CD14-positive monocyte (primary cell): ENCODE measurements at regions not wholly inside any gene's neighbourhood (a gene's known extent, or its start where the extent isn't known, plus 50 kb on each side); places are given as distances from the start of the nearest gene placed in this dataset.
A peak's percentile ranks its signal among the peaks of the same experiment; 100 is the strongest.

Source experiments
- DNase-seq, 3 donors: peaks; one replicate each; pipeline ENCODE4 v3.0.0-alpha.2; 2011 to 2022
- H2AFZ ChIP-seq: 2 replicates; pipeline ENCODE4 v1.6.0; 2012; ENCODE audit warnings: mild to moderate bottlenecking, low read depth, low read length, inconsistent platforms; ENCODE audit not compliant: insufficient read depth, poor library complexity, severe bottlenecking
- H3K27ac ChIP-seq, 2 donors: 1 replicate in 1 of 2; 2 replicates in 1 of 2; pipeline ENCODE4 v1.5.1; 2012 to 2013; ENCODE audit warnings: low read length in 2 of 2, control low read depth in 1 of 2, inconsistent platforms in 1 of 2, low read depth in 1 of 2, mild to moderate bottlenecking in 1 of 2
- H3K27me3 ChIP-seq, 2 donors: one replicate each; pipeline versions ENCODE4 v1.6.0 to v1.6.1; 2011 to 2013; ENCODE audit warnings: low read length in 2 of 2; ENCODE audit not compliant: control insufficient read depth in 2 of 2, insufficient read depth in 2 of 2
- H3K36me3 ChIP-seq, 2 donors: replicated peaks in 1 of 2; 1 replicate in 1 of 2; 2 replicates in 1 of 2; pipeline versions ENCODE4 v1.5.1 to v1.6.1; 2012 to 2013; ENCODE audit warnings: low read length in 2 of 2, control low read depth in 1 of 2, inconsistent platforms in 1 of 2, mild to moderate bottlenecking in 1 of 2; ENCODE audit not compliant: insufficient read depth in 2 of 2, control insufficient read depth in 1 of 2
- H3K4me1 ChIP-seq, 2 donors: 1 replicate in 1 of 2; 2 replicates in 1 of 2; pipeline versions ENCODE4 v1.5.1 to v1.6.1; 2012 to 2013; ENCODE audit warnings: low read length in 2 of 2, control low read depth in 1 of 2, inconsistent platforms in 1 of 2, mild to moderate bottlenecking in 1 of 2, moderate library complexity in 1 of 2; ENCODE audit not compliant: insufficient read depth in 2 of 2, control insufficient read depth in 1 of 2
- H3K4me2 ChIP-seq: replicated peaks from 2 replicates; pipeline ENCODE3; 2012; ENCODE audit warnings: low read length, moderate library complexity, mild to moderate bottlenecking; ENCODE audit not compliant: poor library complexity, severe bottlenecking; ENCODE audit errors: extremely low read depth
- H3K4me3 ChIP-seq, 3 experiments: fragments of 200-600 bp in 1 of 3; sonication (generic) in 1 of 3; replicated peaks in 1 of 3; 1 replicate in 2 of 3; 2 replicates in 1 of 3; pipeline ENCODE4 v1.5.1; 2011 to 2013; ENCODE audit warnings: low read length in 3 of 3, mild to moderate bottlenecking in 3 of 3, control low read depth in 2 of 3, low read depth in 2 of 3, inconsistent platforms in 1 of 3, moderate library complexity in 1 of 3
- H3K79me2 ChIP-seq: 2 replicates; pipeline ENCODE4 v1.6.0; 2012; ENCODE audit warnings: mild to moderate bottlenecking, control low read depth, inconsistent platforms, low read length, moderate library complexity; ENCODE audit not compliant: insufficient read depth
- H3K9ac ChIP-seq: 2 replicates; pipeline ENCODE4 v1.6.0; 2017; ENCODE audit warnings: low read length, mild to moderate bottlenecking; ENCODE audit not compliant: insufficient read depth, poor library complexity, severe bottlenecking
- H3K9me3 ChIP-seq, 2 donors: replicated peaks in 1 of 2; 1 replicate in 1 of 2; 2 replicates in 1 of 2; pipeline versions ENCODE4 v1.5.1 to v1.6.1; 2012 to 2013; ENCODE audit warnings: low read length in 2 of 2, control low read depth in 1 of 2; ENCODE audit not compliant: control insufficient read depth in 1 of 2, insufficient read depth in 1 of 2
- H4K20me1 ChIP-seq: 2 replicates; pipeline ENCODE4 v1.6.0; 2012; ENCODE audit warnings: mild to moderate bottlenecking, low read length, control low read depth, moderate library complexity; ENCODE audit not compliant: insufficient read depth
- H3K27ac Mint-ChIP-seq, 7 donors: one replicate each; pipeline ENCODE4 v1.8.0; 2020; ENCODE audit warnings: mild to moderate bottlenecking in 7 of 7, mixed read lengths in 7 of 7, moderate library complexity in 6 of 7, inconsistent platforms in 2 of 7
- H3K27me3 Mint-ChIP-seq, 3 donors: one replicate each; pipeline ENCODE4 v1.8.0; 2021 to 2022; ENCODE audit warnings: low read depth in 3 of 3, mild to moderate bottlenecking in 3 of 3, mixed read lengths in 3 of 3, moderate library complexity in 3 of 3, inconsistent platforms in 1 of 3
- H3K36me3 Mint-ChIP-seq, 2 donors: one replicate each; pipeline ENCODE4 v1.8.0; 2020; ENCODE audit warnings: mixed read lengths in 2 of 2, inconsistent platforms in 1 of 2, mild to moderate bottlenecking in 1 of 2
- H3K4me1 Mint-ChIP-seq: one replicate; pipeline ENCODE4 v1.8.0; 2020; ENCODE audit warnings: mild to moderate bottlenecking, mixed read lengths
- H3K4me3 Mint-ChIP-seq, 2 donors: one replicate each; pipeline ENCODE4 v1.8.0; 2020; ENCODE audit warnings: mild to moderate bottlenecking in 2 of 2, mixed read lengths in 2 of 2, moderate library complexity in 1 of 2
- H3K9me3 Mint-ChIP-seq, 7 donors: one replicate each; pipeline ENCODE4 v1.8.0; 2020 to 2022; ENCODE audit warnings: mixed read lengths in 7 of 7, mild to moderate bottlenecking in 6 of 7, moderate library complexity in 6 of 7, inconsistent platforms in 2 of 7
- CTCF ChIP-seq: fragments of 200-600 bp; IDR thresholded peaks from one replicate; pipeline ENCODE4 v1.8.0; 2022; ENCODE audit warnings: antibody characterized with exemption, mild to moderate bottlenecking
- WGBS: methylation state at CpG from one replicate; pipeline ENCODE4 v1.1.5; 2013; ENCODE audit warnings: missing lambda C conversion rate; ENCODE audit not compliant: insufficient coverage; 5-methylcytosine and 5-hydroxymethylcytosine counted together
- intact Hi-C, 2 donors: fragments of 100-400 bp; cut with micrococcal nuclease; formaldehyde crosslinking; loops; one replicate each; pipeline versions ENCODE4 v1.15.0 to v1.15.1; 2023

GRCh38 chr5:109929376-109929775, 239.6 kb downstream of the MAN2A1 start:
- Mint-ChIP-seq H3K9me3 (peaks cover 0 to 3% (median 0%) of the 10 kb centered on the region in 7 donors), H3K36me3 (no peaks in the 10 kb centered on the region), H3K27me3 (peaks cover 0 to 2% (median 0%) of the 10 kb centered on the region in 3 donors), H3K27ac (peak overlapping the region in 1 of 7 donors; percentile 45), H3K4me1 (no peaks in the 10 kb centered on the region), H3K4me3 (no peak overlapping the region)
- TF ChIP-seq CTCF: no peak
- Histone ChIP-seq H3K4me1 (no peaks in the 10 kb centered on the region), H3K4me2 (no peak overlapping the region), H2AFZ (no peak overlapping the region), H3K4me3 (no peak overlapping the region), H3K9ac (no peak overlapping the region), H3K79me2 (no peaks in the 10 kb centered on the region), H3K36me3 (no peaks in the 10 kb centered on the region), H3K27ac (no peak overlapping the region), H3K27me3 (no peaks in the 10 kb centered on the region), H4K20me1 (no peaks in the 10 kb centered on the region), H3K9me3 (no peaks in the 10 kb centered on the region)
- no peak for DNase-seq
- intact Hi-C loops: no loop called here
- WGBS: no CpG with 5 or more reads among the region's 4 CpGs

- no peak for DNase-seq
- intact Hi-C loops: no loop called here
- TF ChIP-seq CTCF: no peak
- Histone ChIP-seq H2AFZ (no peak overlapping the region), H3K27me3 (no peaks in the 10 kb centered on the region), H3K4me2 (no peak overlapping the region), H3K36me3 (no peaks in the 10 kb centered on the region), H4K20me1 (no peaks in the 10 kb centered on the region), H3K27ac (no peak overlapping the region), H3K4me3 (no peak overlapping the region), H3K4me1 (no peaks in the 10 kb centered on the region), H3K79me2 (no peaks in the 10 kb centered on the region), H3K9me3 (no peaks in the 10 kb centered on the region), H3K9ac (no peak overlapping the region)
- Mint-ChIP-seq H3K4me1 (no peaks in the 10 kb centered on the region), H3K4me3 (no peak overlapping the region), H3K36me3 (no peaks in the 10 kb centered on the region), H3K27me3 (peaks cover 0 to 2% (median 0%) of the 10 kb centered on the region in 3 donors), H3K27ac (no peak overlapping the region), H3K9me3 (peaks cover 0 to 3% (median 0%) of the 10 kb centered on the region in 7 donors)
- WGBS: no CpG with 5 or more reads among the region's 1 CpG
Measured at GRCh38 chr5:109929911-109930310, 240.2 kb downstream of the MAN2A1 start.
